ENCODE measurements at regions not wholly inside any gene's neighbourhood (a gene's known extent, or its start where the extent isn't known, plus 50 kb on each side); places are given as distances from the start of the nearest gene placed in this dataset.

- DNase-seq: no peak
- Histone ChIP-seq H3K27me3 (ENCODE audit: low read depth) (no peaks in the 10 kb centered on the region), H3K27ac (replicated peaks) (no peak overlapping the region), H3K36me3 (no peaks in the 10 kb centered on the region), H3K4me1 (no peaks in the 10 kb centered on the region), H3K4me3 (no peak overlapping the region), H3K9me3 (replicated peaks) (no peaks in the 10 kb centered on the region)
- intact Hi-C loops (cut with micrococcal nuclease): no loop called here
- TF ChIP-seq CTCF (IDR thresholded peaks at IDR 0.05; ENCODE audit: borderline replicate concordance): no peak
These were observed 695.4 kb upstream of the UBE2E2 start for GRCh38 chr3:22507709-22508108.

GRCh38 chr3:22523925-22524324 lies 679.2 kb upstream of the UBE2E2 start:
- H3K36me3 ChIP-seq: no peaks in the 10 kb centered on the region
- DNase-seq: no peak
- TF ChIP-seq CTCF (IDR thresholded peaks at IDR 0.05; ENCODE audit: borderline replicate concordance): no peak
- no peak overlapping the region for H3K27ac ChIP-seq (replicated peaks)
- intact Hi-C loops (cut with micrococcal nuclease): no loop called here
- peaks cover 21% of the 10 kb centered on the region for H3K9me3 ChIP-seq (replicated peaks)
- no peaks in the 10 kb centered on the region for H3K4me1 ChIP-seq
- H3K27me3 ChIP-seq (ENCODE audit: low read depth): no peaks in the 10 kb centered on the region
- no peak overlapping the region for H3K4me3 ChIP-seq

- Histone ChIP-seq H3K4me3 (no peak overlapping the region), H3K4me1 (no peaks in the 10 kb centered on the region), H3K27ac (replicated peaks) (no peak overlapping the region), H3K9me3 (replicated peaks) (peaks cover 25% of the 10 kb centered on the region), H3K27me3 (ENCODE audit: low read depth) (no peaks in the 10 kb centered on the region), H3K36me3 (no peaks in the 10 kb centered on the region)
- no peak for DNase-seq
- TF ChIP-seq CTCF (IDR thresholded peaks at IDR 0.05; ENCODE audit: borderline replicate concordance): no peak
- intact Hi-C loops (cut with micrococcal nuclease): no loop called here
These were observed 676.8 kb upstream of the UBE2E2 start for GRCh38 chr3:22526266-22526837.

GRCh38 chr3:22536541-22536940 lies 666.6 kb upstream of the UBE2E2 start:
- Histone ChIP-seq H3K9me3 (replicated peaks) (peaks cover 5% of the 10 kb centered on the region), H3K27me3 (ENCODE audit: low read depth) (no peaks in the 10 kb centered on the region), H3K4me3 (no peak overlapping the region), H3K27ac (replicated peaks) (no peak overlapping the region), H3K36me3 (no peaks in the 10 kb centered on the region), H3K4me1 (no peaks in the 10 kb centered on the region)
- DNase-seq: no peak
- no peak for TF ChIP-seq CTCF (IDR thresholded peaks at IDR 0.05; ENCODE audit: borderline replicate concordance)
- intact Hi-C loops (cut with micrococcal nuclease): no loop called here

GRCh38 chr3:22537560-22537959 lies 665.6 kb upstream of the UBE2E2 start:
- H3K27ac ChIP-seq (replicated peaks): no peak overlapping the region
- no peaks in the 10 kb centered on the region for H3K4me1 ChIP-seq
- intact Hi-C loops (cut with micrococcal nuclease): no loop called here
- no peak overlapping the region for H3K4me3 ChIP-seq
- peaks cover 2% of the 10 kb centered on the region for H3K9me3 ChIP-seq (replicated peaks)
- TF ChIP-seq CTCF (IDR thresholded peaks at IDR 0.05; ENCODE audit: borderline replicate concordance): no peak
- H3K36me3 ChIP-seq: no peaks in the 10 kb centered on the region
- DNase-seq: no peak
- no peaks in the 10 kb centered on the region for H3K27me3 ChIP-seq (ENCODE audit: low read depth)

All from left ventricle myocardium inferior (tissue), 1 donor.